ENCODE measurements at regions not wholly inside any gene's neighbourhood (a gene's known extent, or its start where the extent isn't known, plus 50 kb on each side); places are given as distances from the start of the nearest gene placed in this dataset.

DNA sequence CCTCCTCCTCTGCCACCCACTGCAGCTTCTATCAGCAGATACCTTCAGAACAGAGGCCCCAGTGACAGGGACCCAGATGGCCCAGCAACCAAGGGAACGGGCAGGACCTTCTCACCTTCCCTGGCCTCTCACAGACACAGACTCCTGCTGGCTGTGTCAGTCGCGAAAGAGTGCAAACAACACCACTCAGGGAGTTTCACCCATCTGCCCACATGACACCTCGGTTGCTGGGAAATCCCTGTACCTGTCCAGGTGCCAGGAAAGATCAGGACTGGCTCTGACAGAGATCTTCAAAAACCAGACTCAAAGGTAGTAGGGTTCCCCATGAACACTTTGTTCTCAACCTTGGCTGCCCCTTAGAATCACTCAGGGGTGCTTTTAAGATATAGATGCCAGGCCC lies 83.5 kb upstream of the HIVEP3 start:
- intact Hi-C loops (cut with micrococcal nuclease; ENCODE audit: unreplicated experiment) (no loop called here), in situ Hi-C loops (cut with MboI) (no loop called here)
- H3K4me1 ChIP-seq (ENCODE audit: control insufficient read depth, insufficient read depth, low read length) = peaks cover 32% of the 10 kb centered on the region
- H3K27ac ChIP-seq (ENCODE audit: control insufficient read depth, insufficient read depth) = no peak overlapping the region
- no peaks in the 10 kb centered on the region for H3K9me3 ChIP-seq (replicated peaks; ENCODE audit: control insufficient read depth, insufficient read depth, low read length)
- ATAC-seq (no peak; the same call in 1 of the 3 replicates), FAIRE-seq (no peak), DNase-seq (ENCODE audit: low read depth, low spot score) (no peak)
- no peak overlapping the region for H3K4me3 ChIP-seq
- ChIA-PET RAD21 (ENCODE audit: unreplicated experiment) (interaction anchor here (1.2 to 2.6 kb wide), 3 partner anchors 12 to 28 kb away, joined by 3 to 9 read pairs (median 3); no protein-coding TSS in a partner anchor), CTCF (interaction anchor here (0.7 to 2.3 kb wide), 2 partner anchors 81 to 190 kb away, joined by 3 to 7 read pairs; no protein-coding TSS in a partner anchor), SMC1A (ENCODE audit: uncharacterized antibody, unreplicated experiment) (interaction anchor here (0.8 to 1.8 kb wide), 5 partner anchors 13 to 75 kb away, joined by 3 to 5 read pairs (median 3); no protein-coding TSS in a partner anchor), POLR2A (interaction anchor here (1.1 kb wide), 1 partner anchor 93 kb away, joined by 3 read pairs; no protein-coding TSS in a partner anchor)
- BruUV-seq (replicated peaks) = no TSS peak
- WGBS (ENCODE audit: insufficient coverage, insufficient replicate concordance, low lambda C conversion rate, missing lambda C conversion rate) = 50% methylated on average over 4 of the region's 4 CpGs
- H3K9ac ChIP-seq (ENCODE audit: control insufficient read depth, insufficient read depth, low read length) = no peak overlapping the region
- H3K36me3 ChIP-seq (ENCODE audit: control insufficient read depth in 2 of 2, insufficient read depth in 2 of 2, low read length in 1 of 2) = no peaks in the 10 kb centered on the region
- H3K4me2 ChIP-seq (ENCODE audit: control insufficient read depth, insufficient read depth) = no peak overlapping the region
- no peak overlapping the region for H2AFZ ChIP-seq (ENCODE audit: control insufficient read depth, low read depth, low read length)
- H3K79me2 ChIP-seq (ENCODE audit: control insufficient read depth, insufficient read depth, low read length) = peaks cover 2% of the 10 kb centered on the region
- no peaks in the 10 kb centered on the region for H3K27me3 ChIP-seq (replicated peaks in 1 of 2; ENCODE audit: control insufficient read depth in 2 of 2, insufficient read depth in 2 of 2, low read length in 1 of 2)
- H4K20me1 ChIP-seq (ENCODE audit: control insufficient read depth, insufficient read depth) = no peaks in the 10 kb centered on the region
- TF ChIP-seq ZBED1 (IDR thresholded peaks at IDR 0.05; ENCODE audit: borderline replicate concordance) = no peak
- TF ChIP-seq IKZF1 (conservative IDR thresholded peaks at IDR 0.05) = peak; percentile 34; the same call in 1 of the 2 replicates

GRCh38 chr1:42000766-42001165 lies 82.0 kb upstream of the HIVEP3 start:
- Histone ChIP-seq H3K27me3 (replicated peaks in 1 of 2; ENCODE audit: control insufficient read depth in 2 of 2, insufficient read depth in 2 of 2, low read length in 1 of 2) (no peaks in the 10 kb centered on the region), H4K20me1 (ENCODE audit: control insufficient read depth, insufficient read depth) (no peaks in the 10 kb centered on the region), H3K79me2 (ENCODE audit: control insufficient read depth, insufficient read depth, low read length) (peaks cover 2% of the 10 kb centered on the region), H3K9ac (ENCODE audit: control insufficient read depth, insufficient read depth, low read length) (no peak overlapping the region), H3K36me3 (ENCODE audit: control insufficient read depth in 2 of 2, insufficient read depth in 2 of 2, low read length in 1 of 2) (no peaks in the 10 kb centered on the region), H3K4me1 (ENCODE audit: control insufficient read depth, insufficient read depth, low read length) (peaks cover 24% of the 10 kb centered on the region), H2AFZ (ENCODE audit: control insufficient read depth, low read depth, low read length) (no peak overlapping the region), H3K9me3 (replicated peaks; ENCODE audit: control insufficient read depth, insufficient read depth, low read length) (no peaks in the 10 kb centered on the region), H3K27ac (ENCODE audit: control insufficient read depth, insufficient read depth) (no peak overlapping the region), H3K4me3 (no peak overlapping the region), H3K4me2 (ENCODE audit: control insufficient read depth, insufficient read depth) (no peak overlapping the region)
- 79% methylated on average over 3 of the region's 3 CpGs for WGBS (ENCODE audit: insufficient coverage, insufficient replicate concordance, low lambda C conversion rate, missing lambda C conversion rate)
- ATAC-seq (no peak), DNase-seq (ENCODE audit: low read depth, low spot score) (no peak), FAIRE-seq (no peak)
- BruUV-seq (replicated peaks) = no TSS peak
- RAD21 ChIA-PET (ENCODE audit: unreplicated experiment) = interaction anchor here (1.3 to 1.4 kb wide), 3 partner anchors 15 to 427 kb away, joined by 3 read pairs; no protein-coding TSS in a partner anchor
- in situ Hi-C loops (cut with MboI) = no loop called here
- CTCF ChIA-PET = interaction anchor here (0.6 to 1.1 kb wide), 2 partner anchors 9 to 199 kb away, joined by 3 read pairs; no protein-coding TSS in a partner anchor
- TF ChIP-seq, protein P1, sequence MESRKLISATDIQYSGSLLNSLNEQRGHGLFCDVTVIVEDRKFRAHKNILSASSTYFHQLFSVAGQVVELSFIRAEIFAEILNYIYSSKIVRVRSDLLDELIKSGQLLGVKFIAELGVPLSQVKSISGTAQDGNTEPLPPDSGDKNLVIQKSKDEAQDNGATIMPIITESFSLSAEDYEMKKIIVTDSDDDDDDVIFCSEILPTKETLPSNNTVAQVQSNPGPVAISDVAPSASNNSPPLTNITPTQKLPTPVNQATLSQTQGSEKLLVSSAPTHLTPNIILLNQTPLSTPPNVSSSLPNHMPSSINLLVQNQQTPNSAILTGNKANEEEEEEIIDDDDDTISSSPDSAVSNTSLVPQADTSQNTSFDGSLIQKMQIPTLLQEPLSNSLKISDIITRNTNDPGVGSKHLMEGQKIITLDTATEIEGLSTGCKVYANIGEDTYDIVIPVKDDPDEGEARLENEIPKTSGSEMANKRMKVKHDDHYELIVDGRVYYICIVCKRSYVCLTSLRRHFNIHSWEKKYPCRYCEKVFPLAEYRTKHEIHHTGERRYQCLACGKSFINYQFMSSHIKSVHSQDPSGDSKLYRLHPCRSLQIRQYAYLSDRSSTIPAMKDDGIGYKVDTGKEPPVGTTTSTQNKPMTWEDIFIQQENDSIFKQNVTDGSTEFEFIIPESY (IDR thresholded peaks at IDR 0.05) = no peak
- TF ChIP-seq TCF7 (IDR thresholded peaks at IDR 0.05; ENCODE audit: borderline replicate concordance) (no peak), ZNF687 (IDR thresholded peaks at IDR 0.05) (no peak)
- POLR2A ChIA-PET = no interaction called here
- intact Hi-C loops (cut with micrococcal nuclease; ENCODE audit: unreplicated experiment) = no loop called here
- SMC1A ChIA-PET (ENCODE audit: uncharacterized antibody, unreplicated experiment) = interaction anchor here (0.6 to 1.8 kb wide), 8 partner anchors 13 to 117 kb away, joined by 3 to 5 read pairs (median 4); no protein-coding TSS in a partner anchor

Measured in GM12878 (cell line).